Ishikawa (cell line): ENCODE measurements at regions not wholly inside any gene's neighbourhood (a gene's known extent, or its start where the extent isn't known, plus 50 kb on each side); places are given as distances from the start of the nearest gene placed in this dataset.

Experiments used
- CEBPB ChIP-seq: IDR thresholded peaks from 2 replicates; pipeline ENCODE4 v1.6.1; 2012
- CREB1 ChIP-seq: IDR thresholded peaks from 2 replicates; pipeline ENCODE4 v1.6.1; 2012; ENCODE audit warnings: low read depth
- EGR1 ChIP-seq: IDR thresholded peaks from 2 replicates; pipeline ENCODE4 v1.6.1; 2012
- EP300 ChIP-seq: IDR thresholded peaks from 2 replicates; pipeline ENCODE4 v1.6.1; 2012; ENCODE audit warnings: borderline replicate concordance
- FOXM1 ChIP-seq: IDR thresholded peaks from 2 replicates; pipeline ENCODE4 v1.6.1; 2012; ENCODE audit warnings: low read depth, borderline replicate concordance
- NFIC ChIP-seq: IDR thresholded peaks from 2 replicates; pipeline ENCODE4 v1.6.1; 2012
- RAD21 ChIP-seq: IDR thresholded peaks from 2 replicates; pipeline ENCODE4 v1.6.1; 2012; ENCODE audit warnings: low read depth
- REST ChIP-seq: IDR thresholded peaks from 2 replicates; pipeline ENCODE4 v1.6.1; 2012; ENCODE audit warnings: low read depth, mild to moderate bottlenecking
- TAF1 ChIP-seq: IDR thresholded peaks from 2 replicates; pipeline ENCODE4 v1.6.1; 2012; ENCODE audit warnings: low read depth, mild to moderate bottlenecking
- TCF12 ChIP-seq: IDR thresholded peaks from 2 replicates; pipeline ENCODE4 v1.6.1; 2012; ENCODE audit warnings: low read depth
- TEAD4 ChIP-seq: IDR thresholded peaks from 2 replicates; pipeline ENCODE4 v1.6.1; 2012
- YY1 ChIP-seq: IDR thresholded peaks from 2 replicates; pipeline ENCODE4 v1.6.1; 2012; ENCODE audit warnings: low read depth
- ZBTB7A ChIP-seq: IDR thresholded peaks from 2 replicates; pipeline ENCODE4 v1.6.1; 2012; ENCODE audit warnings: low read depth
- TF ChIP-seq, protein P1 (sequence below): IDR thresholded peaks from 2 replicates; pipeline ENCODE4 v1.6.1; 2012
- TF ChIP-seq, protein P2 (sequence below): IDR thresholded peaks from 2 replicates; pipeline ENCODE4 v1.6.1; 2012

GRCh38 chr2:60163691-60164090 lies 389.8 kb downstream of the BCL11A start:
- TF ChIP-seq RAD21 (no peak), CEBPB (no peak), REST (no peak), EP300 (no peak), ZBTB7A (no peak), CREB1 (no peak), TAF1 (no peak), TCF12 (no peak), NFIC (no peak), FOXM1 (no peak), EGR1 (no peak)
- TF ChIP-seq, protein P1, sequence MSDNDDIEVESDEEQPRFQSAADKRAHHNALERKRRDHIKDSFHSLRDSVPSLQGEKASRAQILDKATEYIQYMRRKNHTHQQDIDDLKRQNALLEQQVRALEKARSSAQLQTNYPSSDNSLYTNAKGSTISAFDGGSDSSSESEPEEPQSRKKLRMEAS: no peak
- TF ChIP-seq, protein P2, sequence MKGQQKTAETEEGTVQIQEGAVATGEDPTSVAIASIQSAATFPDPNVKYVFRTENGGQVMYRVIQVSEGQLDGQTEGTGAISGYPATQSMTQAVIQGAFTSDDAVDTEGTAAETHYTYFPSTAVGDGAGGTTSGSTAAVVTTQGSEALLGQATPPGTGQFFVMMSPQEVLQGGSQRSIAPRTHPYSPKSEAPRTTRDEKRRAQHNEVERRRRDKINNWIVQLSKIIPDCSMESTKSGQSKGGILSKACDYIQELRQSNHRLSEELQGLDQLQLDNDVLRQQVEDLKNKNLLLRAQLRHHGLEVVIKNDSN: no peak

DNA sequence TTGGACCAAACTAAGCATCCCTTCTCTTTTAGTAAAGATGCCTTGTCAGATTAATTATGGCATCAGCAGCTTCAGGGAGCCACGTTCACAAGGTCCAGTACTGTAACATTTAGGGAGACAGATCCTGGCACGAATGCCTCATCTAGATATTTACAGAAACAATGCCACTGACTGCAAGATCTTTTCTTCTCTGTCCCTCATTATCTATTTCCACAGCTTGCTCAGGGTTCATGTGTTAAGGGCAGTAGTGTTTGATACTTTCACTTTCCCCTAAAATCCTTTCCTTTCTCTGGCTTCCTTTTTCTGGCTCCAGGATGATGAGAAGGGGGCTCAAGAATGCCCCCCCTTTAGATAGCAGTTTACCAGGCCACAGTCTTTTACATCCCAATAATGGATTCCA lies 393.9 kb downstream of the BCL11A start:
- TF ChIP-seq TEAD4: no peak
- TF ChIP-seq, protein P2: no peak
- TF ChIP-seq CREB1: no peak
- TF ChIP-seq CEBPB: no peak
- TF ChIP-seq, protein P1: no peak

- TF ChIP-seq TEAD4 (no peak), YY1 (no peak), ZBTB7A (no peak), CEBPB (no peak), TCF12 (no peak), CREB1 (no peak), REST (no peak), TAF1 (no peak)
Observed at GRCh38 chr2:60158262-60158661, 395.2 kb downstream of the BCL11A start.

DNA sequence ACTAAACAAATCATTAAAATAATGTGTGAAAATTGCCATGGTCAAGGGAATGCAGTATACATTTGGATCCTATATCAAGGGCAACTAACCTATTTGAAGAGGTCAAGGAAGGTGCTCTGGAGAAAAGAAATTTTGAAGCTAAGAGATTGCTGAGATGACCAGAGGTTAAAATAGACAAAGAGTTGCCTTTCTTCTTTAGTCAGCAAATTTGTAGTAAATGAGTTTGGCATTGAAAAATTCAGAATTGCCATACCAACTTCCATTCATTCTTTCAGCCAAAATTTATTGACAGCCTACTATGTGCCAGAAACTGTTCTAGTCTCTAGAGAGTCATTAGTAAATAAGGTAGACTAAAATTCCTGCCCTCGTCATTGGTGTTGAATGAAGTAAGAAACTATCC lies 396.2 kb downstream of the BCL11A start:
- TF ChIP-seq, protein P1: no peak
- TF ChIP-seq TEAD4 (no peak), YY1 (no peak), TCF12 (no peak), TAF1 (no peak), FOXM1 (no peak), CEBPB (no peak), NFIC (no peak), REST (no peak), RAD21 (no peak), EP300 (no peak), CREB1 (no peak), ZBTB7A (no peak), EGR1 (no peak)
- TF ChIP-seq, protein P2: no peak
